GM18870 (cell line): ENCODE measurements at regions not wholly inside any gene's neighbourhood (a gene's known extent, or its start where the extent isn't known, plus 50 kb on each side); places are given as distances from the start of the nearest gene placed in this dataset.

ENCODE experiments used
- ATAC-seq: cut with Tn5 transposase; IDR thresholded peaks from one replicate; pipeline ENCODE4 v1.9.1; 2021; ENCODE audit warnings: moderate library complexity; ENCODE audit not compliant: unreplicated experiment

- ATAC-seq = no peak
Measured at GRCh38 chr18:2263303-2263890, 307.9 kb downstream of the METTL4 start.

- no peak for ATAC-seq
Measured at GRCh38 chr18:2274613-2275012, 296.7 kb downstream of the METTL4 start.

GRCh38 chr18:2281086-2281485 is 290.2 kb downstream of the METTL4 start:
- ATAC-seq = no peak

GRCh38 chr18:2281523-2282199 is 289.6 kb downstream of the METTL4 start:
- no peak for ATAC-seq

GRCh38 chr18:2293109-2293839 is 278.0 kb downstream of the METTL4 start:
- no peak for ATAC-seq

GRCh38 chr18:2301316-2301715 is 270.0 kb downstream of the METTL4 start:
- no peak for ATAC-seq

GRCh38 chr18:2302012-2302411 is 269.3 kb downstream of the METTL4 start:
- no peak for ATAC-seq

GRCh38 chr18:2302628-2303516 is 268.4 kb downstream of the METTL4 start:
- no peak for ATAC-seq

- no peak for ATAC-seq
Measured at GRCh38 chr18:2303517-2304238, 267.6 kb downstream of the METTL4 start.

GRCh38 chr18:2304378-2305175 is 266.7 kb downstream of the METTL4 start:
- no peak for ATAC-seq

- ATAC-seq = no peak
Measured at GRCh38 chr18:2306606-2307005, 264.7 kb downstream of the METTL4 start.

- ATAC-seq = no peak
Measured at GRCh38 chr18:2310886-2311285, 260.4 kb downstream of the METTL4 start.

- peak; percentile 68 for ATAC-seq
Measured at GRCh38 chr18:2312440-2312839, 258.9 kb downstream of the METTL4 start.

GRCh38 chr18:2313332-2313731 is 258.0 kb downstream of the METTL4 start:
- no peak for ATAC-seq

GRCh38 chr18:2316082-2316750 is 255.1 kb downstream of the METTL4 start:
- no peak for ATAC-seq

- ATAC-seq = no peak
Measured at GRCh38 chr18:2316751-2317696, 254.3 kb downstream of the METTL4 start.

GRCh38 chr18:2324459-2324858 is 246.8 kb downstream of the METTL4 start:
- ATAC-seq = no peak

GRCh38 chr18:2325308-2325849 is 245.9 kb downstream of the METTL4 start:
- no peak for ATAC-seq
